ENCODE measurements at regions not wholly inside any gene's neighbourhood (a gene's known extent, or its start where the extent isn't known, plus 50 kb on each side); places are given as distances from the start of the nearest gene placed in this dataset.

DNA sequence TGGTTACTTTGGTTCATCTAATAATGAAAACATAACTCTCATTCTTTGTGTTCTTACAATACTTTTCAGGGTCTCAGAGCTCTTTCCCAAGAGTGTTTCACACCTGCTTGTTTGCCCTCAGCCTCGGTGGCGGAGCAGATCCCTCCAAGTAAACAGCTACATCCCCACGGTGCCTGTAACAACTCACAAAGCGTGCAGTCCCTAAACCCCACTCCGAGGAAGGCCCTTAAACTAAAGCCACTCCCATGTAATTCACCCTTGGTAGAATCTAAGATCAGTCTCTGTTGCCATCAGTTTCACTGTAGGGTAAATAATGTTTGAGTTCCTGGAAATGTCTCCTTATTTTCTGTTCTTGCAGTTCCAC lies 101.1 kb downstream of the TFAP2A start:
- TF ChIP-seq POLR2AphosphoS5 (IDR thresholded peaks at IDR 0.05; ENCODE audit: low read depth, low read length) (no peak), FOXP2 (optimal IDR thresholded peaks at IDR 0.05; ENCODE audit: borderline replicate concordance, extremely low read depth, extremely low read length, insufficient read depth) (no peak)

Measured in PFSK-1 (cell line).